SK-N-SH (cell line): ENCODE measurements at regions not wholly inside any gene's neighbourhood (a gene's known extent, or its start where the extent isn't known, plus 50 kb on each side); places are given as distances from the start of the nearest gene placed in this dataset.

ENCODE experiments used
- CTCF ChIA-PET: fragments of 300-600, 350-600 bp; formaldehyde crosslinking; extraction: SDS; loops from one replicate; lab custom pipeline; 2021; lab: Yijun Ruan, JAX
- POLR2A ChIA-PET: fragments of 350-600 bp; sonication (Branson Sonifier 250); formaldehyde crosslinking; extraction: SDS; loops from one replicate; lab custom pipeline; 2020; ENCODE audit warnings: antibody characterized with exemption, inconsistent platforms; lab: Yijun Ruan, JAX
- DNase-seq: peaks from one replicate; pipeline ENCODE4 v3.0.0; 2012
- H2AFZ ChIP-seq: fragments of 200-600 bp; sonication (generic); 2 replicates; pipeline ENCODE4 v1.8.1; 2016; ENCODE audit warnings: antibody characterized with exemption, mild to moderate bottlenecking, low read depth
- H3F3A ChIP-seq: fragments of 200-600 bp; sonication (generic); replicated peaks from 2 replicates; pipeline ENCODE3; 2016; ENCODE audit warnings: antibody characterized with exemption, mild to moderate bottlenecking; ENCODE audit not compliant: insufficient read depth
- H3K27ac ChIP-seq, 2 experiments: fragments of 200-500 bp in 1 of 2; fragments of 200-600 bp in 1 of 2; sonication (Bioruptor generic) in 1 of 2; sonication (generic), shearing (Covaris generic) in 1 of 2; 2 replicates each; pipeline versions ENCODE4 v1.5.1 to v1.6.1; 2014 to 2016; ENCODE audit warnings: low read depth in 2 of 2, inconsistent platforms in 1 of 2, low read length in 1 of 2, mild to moderate bottlenecking in 1 of 2, mixed read lengths in 1 of 2
- H3K27me3 ChIP-seq: fragments of 200-600 bp; sonication (generic), shearing (Covaris generic); 2 replicates; pipeline ENCODE4 v1.6.1; 2016; ENCODE audit warnings: mixed run types; ENCODE audit not compliant: insufficient read depth
- H3K36me3 ChIP-seq, 2 experiments: fragments of 200-500 bp in 1 of 2; fragments of 200-600 bp in 1 of 2; sonication (Bioruptor generic) in 1 of 2; sonication (generic) in 1 of 2; replicated peaks in 1 of 2; 2 replicates each; pipeline versions ENCODE3 to v1.5.1; 2014 to 2016; ENCODE audit warnings: low read length in 1 of 2, mild to moderate bottlenecking in 1 of 2; ENCODE audit not compliant: insufficient read depth in 2 of 2, control insufficient read depth in 1 of 2
- H3K4me1 ChIP-seq, 2 experiments: fragments of 200-500 bp in 1 of 2; fragments of 200-600 bp in 1 of 2; sonication (Bioruptor generic) in 1 of 2; sonication (generic), shearing (Covaris generic) in 1 of 2; 2 replicates each; pipeline versions ENCODE4 v1.5.1 to v1.6.1; 2014 to 2016; ENCODE audit warnings: low read depth in 1 of 2, low read length in 1 of 2, mixed run types in 1 of 2; ENCODE audit not compliant: insufficient read depth in 2 of 2, control insufficient read depth in 1 of 2
- H3K4me2 ChIP-seq: fragments of 200-600 bp; sonication (generic), shearing (Covaris generic); 2 replicates; pipeline ENCODE4 v1.6.1; 2017; ENCODE audit warnings: mixed run types
- H3K4me3 ChIP-seq, 2 experiments: fragments of 200-500 bp in 1 of 2; fragments of 200-600 bp in 1 of 2; sonication (Bioruptor generic) in 1 of 2; sonication (generic), shearing (Covaris generic) in 1 of 2; 2 replicates each; pipeline versions ENCODE4 v1.5.1 to v1.8.1; 2014 to 2016; ENCODE audit warnings: low read depth in 2 of 2, inconsistent platforms in 1 of 2, low read length in 1 of 2, mild to moderate bottlenecking in 1 of 2, mixed read lengths in 1 of 2, moderate library complexity in 1 of 2
- H3K79me2 ChIP-seq: fragments of 200-600 bp; sonication (generic); 2 replicates; pipeline ENCODE4 v1.8.1; 2017; ENCODE audit warnings: mild to moderate bottlenecking; ENCODE audit not compliant: insufficient read depth
- H3K9ac ChIP-seq: fragments of 200-600 bp; sonication (generic); 2 replicates; pipeline ENCODE4 v1.6.1; 2017; ENCODE audit warnings: mixed run types
- H3K9me2 ChIP-seq: fragments of 200-600 bp; sonication (generic); 2 replicates; pipeline ENCODE4 v1.6.1; 2017; ENCODE audit warnings: mixed run types
- H3K9me3 ChIP-seq: fragments of 200-600 bp; sonication (generic); 2 replicates; pipeline ENCODE4 v1.6.1; 2017; ENCODE audit warnings: mixed run types, mild to moderate bottlenecking, moderate library complexity
- H4K20me1 ChIP-seq: fragments of 200-600 bp; sonication (generic); 2 replicates; pipeline ENCODE4 v1.6.1; 2017; ENCODE audit warnings: mild to moderate bottlenecking, mixed run types; ENCODE audit not compliant: insufficient read depth
- EZH2phosphoT487 ChIP-seq: fragments of 200-600 bp; sonication (generic); IDR thresholded peaks from 2 replicates; pipeline ENCODE4 v1.6.1; 2017; ENCODE audit warnings: low read depth, mixed run types, mild to moderate bottlenecking, antibody characterized with exemption, moderate library complexity, borderline replicate concordance
- FOSL2 ChIP-seq: IDR thresholded peaks from 2 replicates; pipeline ENCODE4 v1.4.0; 2012; ENCODE audit warnings: low read depth, mild to moderate bottlenecking, moderate library complexity, borderline replicate concordance
- FOXJ3 ChIP-seq: sonication (generic); formaldehyde crosslinking; IDR thresholded peaks from 2 replicates; pipeline ENCODE4 v1.5.1; 2020; ENCODE audit warnings: mild to moderate bottlenecking, missing genetic modification reagents
- NRF1 ChIP-seq: IDR thresholded peaks from 2 replicates; pipeline ENCODE4 v1.6.1; 2012; ENCODE audit warnings: low read depth, mild to moderate bottlenecking, low read length
- RAD21 ChIP-seq: IDR thresholded peaks from 2 replicates; pipeline ENCODE4 v1.6.1; 2012; ENCODE audit warnings: mild to moderate bottlenecking, low read length
- WGBS: methylation state at CpG from one replicate; pipeline ENCODE4 v1.1.6; 2017; ENCODE audit warnings: low lambda C conversion rate; 5-methylcytosine and 5-hydroxymethylcytosine counted together
- TF ChIP-seq, protein P1 (sequence below): IDR thresholded peaks from 2 replicates; pipeline ENCODE4 v1.6.1; 2012; ENCODE audit warnings: mild to moderate bottlenecking, low read depth, low read length, moderate library complexity

DNA sequence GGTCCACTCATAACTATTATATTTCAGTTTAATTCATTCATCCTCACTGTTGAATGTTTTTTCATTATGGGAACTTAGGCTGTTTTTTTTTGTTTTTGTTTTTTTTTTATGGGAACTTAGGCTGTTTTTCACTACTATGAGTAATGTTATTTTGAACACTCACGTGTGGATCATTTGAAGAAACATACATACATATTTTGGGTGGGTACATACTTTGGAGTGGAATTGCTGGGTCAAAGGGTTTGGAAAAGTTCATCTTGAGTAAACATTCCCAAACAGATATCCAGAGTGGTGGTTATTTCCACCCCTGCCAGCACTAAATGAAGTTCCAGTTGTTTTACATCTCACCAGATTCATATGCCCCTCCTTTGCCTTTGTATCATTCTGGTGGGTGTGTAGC lies 584.4 kb downstream of the PSAT1 start:
- Histone ChIP-seq H3K4me1 (no peaks in the 10 kb centered on the region; a peak in 1 of 4 replicates), H3K79me2 (no peaks in the 10 kb centered on the region), H3K9ac (no peak overlapping the region), H2AFZ (no peak overlapping the region), H3K9me3 (no peaks in the 10 kb centered on the region), H3K36me3 (no peaks in the 10 kb centered on the region), H4K20me1 (no peaks in the 10 kb centered on the region), H3K27ac (no peak overlapping the region), H3K4me3 (no peak overlapping the region), H3K27me3 (no peaks in the 10 kb centered on the region), H3K9me2 (no peaks in the 10 kb centered on the region), H3K4me2 (no peak overlapping the region), H3F3A (peaks cover 8% of the 10 kb centered on the region)
- no peak for TF ChIP-seq FOSL2
- no peak for TF ChIP-seq FOXJ3 (CRISPR knock-in tag)
- no peak for TF ChIP-seq NRF1
- no peak for TF ChIP-seq RAD21
- 92% methylated on average over 1 of the region's 1 CpG for WGBS
- POLR2A ChIA-PET = no interaction called here
- CTCF ChIA-PET = interaction anchor here (0.7 kb wide), 1 partner anchor 59 kb away, joined by 3 read pairs; no protein-coding TSS in a partner anchor
- DNase-seq = no peak

DNA sequence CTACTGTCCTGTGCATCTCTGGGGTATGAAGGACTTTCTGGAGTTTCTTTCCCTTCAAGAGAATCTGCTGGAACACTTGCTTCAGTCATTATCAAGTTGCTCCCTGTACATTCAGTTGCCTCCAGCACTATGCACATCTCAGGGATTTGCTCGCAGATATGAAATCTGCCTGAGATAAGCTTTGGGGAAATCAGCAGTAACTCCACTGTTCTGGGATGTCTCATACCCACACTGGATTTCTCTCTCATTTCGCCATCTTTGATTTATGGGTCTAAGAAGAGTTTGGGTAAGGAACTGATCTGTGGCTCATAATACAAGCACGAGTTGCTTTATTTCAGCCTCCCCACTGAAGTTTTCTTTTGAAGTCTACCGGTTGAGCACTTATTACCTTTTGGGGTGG lies 585.6 kb downstream of the PSAT1 start:
- H3K36me3 ChIP-seq = no peaks in the 10 kb centered on the region
- WGBS = 94% methylated on average over 4 of the region's 4 CpGs
- TF ChIP-seq EZH2phosphoT487 = no peak
- peaks cover 8% of the 10 kb centered on the region for H3F3A ChIP-seq
- CTCF ChIA-PET = no interaction called here
- H3K27ac ChIP-seq = no peak overlapping the region
- no peak overlapping the region for H2AFZ ChIP-seq
- H3K4me2 ChIP-seq = no peak overlapping the region
- H3K9me2 ChIP-seq = no peaks in the 10 kb centered on the region
- DNase-seq = no peak
- H3K4me1 ChIP-seq = no peaks in the 10 kb centered on the region; a peak in 1 of 4 replicates
- no peaks in the 10 kb centered on the region for H3K9me3 ChIP-seq
- H4K20me1 ChIP-seq = no peaks in the 10 kb centered on the region
- no peak overlapping the region for H3K4me3 ChIP-seq
- POLR2A ChIA-PET = no interaction called here
- no peaks in the 10 kb centered on the region for H3K27me3 ChIP-seq
- H3K79me2 ChIP-seq = no peaks in the 10 kb centered on the region
- H3K9ac ChIP-seq = no peak overlapping the region

DNA sequence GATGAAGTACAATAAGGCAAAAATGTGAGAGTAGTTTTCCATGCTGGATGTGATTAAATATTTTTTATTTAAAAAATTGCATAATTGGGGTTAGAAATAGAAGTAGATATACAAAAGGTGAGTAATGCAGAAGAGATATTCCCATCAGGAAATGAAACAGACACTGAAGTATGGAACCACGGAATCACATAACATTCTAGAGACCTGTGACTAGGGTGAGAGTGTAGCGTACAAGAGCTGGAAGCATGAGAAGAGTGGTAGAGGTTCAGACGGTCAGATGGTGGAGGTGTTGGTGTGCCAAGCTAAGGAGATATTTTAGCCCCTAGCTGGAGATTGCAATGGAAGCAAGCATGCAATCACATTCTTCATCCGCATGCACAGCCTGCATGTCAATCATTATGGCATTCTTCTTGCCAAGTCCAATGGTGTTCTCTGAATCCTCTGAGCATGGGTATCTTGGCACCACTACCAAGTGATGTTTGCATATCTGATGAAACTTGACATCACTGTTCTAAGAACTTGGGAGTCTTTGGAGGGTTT lies 587.8 kb downstream of the PSAT1 start:
- Histone ChIP-seq H3K9me2 (no peaks in the 10 kb centered on the region), H3K4me2 (no peak overlapping the region), H3K9me3 (no peaks in the 10 kb centered on the region), H3K79me2 (no peaks in the 10 kb centered on the region), H3F3A (no peaks in the 10 kb centered on the region), H3K27ac (no peak overlapping the region; a peak in 1 of 4 replicates), H3K27me3 (no peaks in the 10 kb centered on the region), H3K4me3 (no peak overlapping the region), H4K20me1 (no peaks in the 10 kb centered on the region), H3K36me3 (no peaks in the 10 kb centered on the region), H2AFZ (no peak overlapping the region), H3K4me1 (no peaks in the 10 kb centered on the region; a peak in 1 of 4 replicates), H3K9ac (no peak overlapping the region)
- CTCF ChIA-PET = no interaction called here
- DNase-seq = no peak
- POLR2A ChIA-PET = no interaction called here
- 92% methylated on average over 4 of the region's 4 CpGs for WGBS
- TF ChIP-seq, protein P1, sequence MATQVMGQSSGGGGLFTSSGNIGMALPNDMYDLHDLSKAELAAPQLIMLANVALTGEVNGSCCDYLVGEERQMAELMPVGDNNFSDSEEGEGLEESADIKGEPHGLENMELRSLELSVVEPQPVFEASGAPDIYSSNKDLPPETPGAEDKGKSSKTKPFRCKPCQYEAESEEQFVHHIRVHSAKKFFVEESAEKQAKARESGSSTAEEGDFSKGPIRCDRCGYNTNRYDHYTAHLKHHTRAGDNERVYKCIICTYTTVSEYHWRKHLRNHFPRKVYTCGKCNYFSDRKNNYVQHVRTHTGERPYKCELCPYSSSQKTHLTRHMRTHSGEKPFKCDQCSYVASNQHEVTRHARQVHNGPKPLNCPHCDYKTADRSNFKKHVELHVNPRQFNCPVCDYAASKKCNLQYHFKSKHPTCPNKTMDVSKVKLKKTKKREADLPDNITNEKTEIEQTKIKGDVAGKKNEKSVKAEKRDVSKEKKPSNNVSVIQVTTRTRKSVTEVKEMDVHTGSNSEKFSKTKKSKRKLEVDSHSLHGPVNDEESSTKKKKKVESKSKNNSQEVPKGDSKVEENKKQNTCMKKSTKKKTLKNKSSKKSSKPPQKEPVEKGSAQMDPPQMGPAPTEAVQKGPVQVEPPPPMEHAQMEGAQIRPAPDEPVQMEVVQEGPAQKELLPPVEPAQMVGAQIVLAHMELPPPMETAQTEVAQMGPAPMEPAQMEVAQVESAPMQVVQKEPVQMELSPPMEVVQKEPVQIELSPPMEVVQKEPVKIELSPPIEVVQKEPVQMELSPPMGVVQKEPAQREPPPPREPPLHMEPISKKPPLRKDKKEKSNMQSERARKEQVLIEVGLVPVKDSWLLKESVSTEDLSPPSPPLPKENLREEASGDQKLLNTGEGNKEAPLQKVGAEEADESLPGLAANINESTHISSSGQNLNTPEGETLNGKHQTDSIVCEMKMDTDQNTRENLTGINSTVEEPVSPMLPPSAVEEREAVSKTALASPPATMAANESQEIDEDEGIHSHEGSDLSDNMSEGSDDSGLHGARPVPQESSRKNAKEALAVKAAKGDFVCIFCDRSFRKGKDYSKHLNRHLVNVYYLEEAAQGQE = no peak
